AG09319 (cell line): ENCODE measurements at regions not wholly inside any gene's neighbourhood (a gene's known extent, or its start where the extent isn't known, plus 50 kb on each side); places are given as distances from the start of the nearest gene placed in this dataset.
"Not testable (repeated sequence)": the region's sequence is repeated elsewhere in the genome, so short reads cannot be mapped to it uniquely, and the experiment has no call there.

Experiments used
- DNase-seq: peaks from one replicate; pipeline ENCODE4 v3.0.0-alpha.2; 2010; ENCODE audit warnings: low read depth; ENCODE audit errors: extremely low read depth
- CTCF ChIP-seq: IDR thresholded peaks from 2 replicates; pipeline ENCODE4 v1.5.1; 2011; ENCODE audit warnings: low read depth, mild to moderate bottlenecking, inconsistent platforms, low read length, moderate library complexity

GRCh38 chr13:50626101-50626547 is 217.4 kb downstream of the DLEU7 start:
- DNase-seq, result no peak
- TF ChIP-seq CTCF, result no peak

GRCh38 chr13:50627111-50627510 is 216.4 kb downstream of the DLEU7 start:
- no peak for DNase-seq
- TF ChIP-seq CTCF, result no peak

- DNase-seq, result not testable (repeated sequence)
Observed at GRCh38 chr13:50628512-50628911, 215.0 kb downstream of the DLEU7 start.

GRCh38 chr13:50629497-50629896 is 214.0 kb downstream of the DLEU7 start:
- no peak for DNase-seq
- no peak for TF ChIP-seq CTCF

- no peak for DNase-seq
- no peak for TF ChIP-seq CTCF
Observed at GRCh38 chr13:50629966-50630365, 213.5 kb downstream of the DLEU7 start.

GRCh38 chr13:50631041-50631440 is 212.5 kb downstream of the DLEU7 start:
- TF ChIP-seq CTCF, result no peak
- no peak for DNase-seq

- DNase-seq, result no peak
- TF ChIP-seq CTCF, result no peak
Observed at GRCh38 chr13:50634339-50634738, 209.2 kb downstream of the DLEU7 start.

GRCh38 chr13:50635504-50635903 is 208.0 kb downstream of the DLEU7 start:
- DNase-seq, result no peak
- no peak for TF ChIP-seq CTCF
